ENCODE measurements at regions not wholly inside any gene's neighbourhood (a gene's known extent, or its start where the extent isn't known, plus 50 kb on each side); places are given as distances from the start of the nearest gene placed in this dataset.
A peak's percentile ranks its signal among the peaks of the same experiment; 100 is the strongest.

DNA sequence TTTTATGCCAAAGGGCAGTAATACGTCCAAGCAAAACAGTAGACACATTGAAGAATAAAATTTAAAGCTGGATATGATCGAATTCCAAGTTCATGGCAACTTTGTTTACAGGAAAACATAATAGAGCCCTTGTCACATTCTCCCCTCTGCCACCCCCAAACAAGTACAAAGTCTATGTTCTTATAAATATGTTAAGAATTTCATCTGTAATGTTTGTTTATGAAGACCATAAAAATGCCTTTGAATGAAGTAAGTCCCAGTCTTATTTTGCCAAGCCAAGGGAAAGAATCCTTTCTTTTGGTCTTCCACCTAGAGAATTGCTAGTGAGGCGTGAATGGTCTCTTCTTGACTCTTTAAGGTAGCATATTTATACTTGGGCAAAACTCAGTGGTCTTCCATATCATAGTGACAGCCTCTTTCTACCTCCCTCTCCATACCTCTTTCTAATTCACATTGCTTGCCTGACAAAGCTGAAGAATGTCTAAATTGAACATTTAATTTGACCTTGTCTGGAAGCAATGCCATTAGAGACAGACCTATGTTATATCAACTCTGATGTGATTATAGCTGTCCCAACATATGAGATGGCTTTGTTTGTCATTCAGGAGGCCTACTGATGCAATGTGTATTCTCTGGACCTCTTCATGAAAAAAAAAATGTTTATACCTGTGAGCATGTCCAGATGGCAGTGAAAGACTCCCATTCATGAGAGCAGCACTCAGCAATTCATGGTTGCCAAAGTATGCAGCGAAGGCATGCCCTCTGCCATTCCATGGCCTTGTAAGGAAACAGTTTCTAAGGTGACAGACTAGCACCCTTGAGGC, 70.6 kb upstream of the CCN2 start (continued):
- no peak for TF ChIP-seq PRPF4 (IDR thresholded peaks at IDR 0.05; ENCODE audit: low read depth, low read length, poor library complexity, severe bottlenecking)
- peak; percentile 91; the same call in 1 of the 2 replicates for TF ChIP-seq CHD4 (IDR thresholded peaks at IDR 0.05; ENCODE audit: borderline replicate concordance, low read length)
- TF ChIP-seq ZNF451 (CRISPR knock-in tag; IDR thresholded peaks at IDR 0.05): no peak
- TF ChIP-seq, protein P1, sequence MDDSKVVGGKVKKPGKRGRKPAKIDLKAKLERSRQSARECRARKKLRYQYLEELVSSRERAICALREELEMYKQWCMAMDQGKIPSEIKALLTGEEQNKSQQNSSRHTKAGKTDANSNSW (CRISPR knock-in tag; IDR thresholded peaks at IDR 0.05; ENCODE audit: borderline replicate concordance): no peak
- no peak for TF ChIP-seq ATRX (CRISPR knock-in tag; IDR thresholded peaks at IDR 0.05; ENCODE audit: borderline replicate concordance)
- TF ChIP-seq, protein P2, sequence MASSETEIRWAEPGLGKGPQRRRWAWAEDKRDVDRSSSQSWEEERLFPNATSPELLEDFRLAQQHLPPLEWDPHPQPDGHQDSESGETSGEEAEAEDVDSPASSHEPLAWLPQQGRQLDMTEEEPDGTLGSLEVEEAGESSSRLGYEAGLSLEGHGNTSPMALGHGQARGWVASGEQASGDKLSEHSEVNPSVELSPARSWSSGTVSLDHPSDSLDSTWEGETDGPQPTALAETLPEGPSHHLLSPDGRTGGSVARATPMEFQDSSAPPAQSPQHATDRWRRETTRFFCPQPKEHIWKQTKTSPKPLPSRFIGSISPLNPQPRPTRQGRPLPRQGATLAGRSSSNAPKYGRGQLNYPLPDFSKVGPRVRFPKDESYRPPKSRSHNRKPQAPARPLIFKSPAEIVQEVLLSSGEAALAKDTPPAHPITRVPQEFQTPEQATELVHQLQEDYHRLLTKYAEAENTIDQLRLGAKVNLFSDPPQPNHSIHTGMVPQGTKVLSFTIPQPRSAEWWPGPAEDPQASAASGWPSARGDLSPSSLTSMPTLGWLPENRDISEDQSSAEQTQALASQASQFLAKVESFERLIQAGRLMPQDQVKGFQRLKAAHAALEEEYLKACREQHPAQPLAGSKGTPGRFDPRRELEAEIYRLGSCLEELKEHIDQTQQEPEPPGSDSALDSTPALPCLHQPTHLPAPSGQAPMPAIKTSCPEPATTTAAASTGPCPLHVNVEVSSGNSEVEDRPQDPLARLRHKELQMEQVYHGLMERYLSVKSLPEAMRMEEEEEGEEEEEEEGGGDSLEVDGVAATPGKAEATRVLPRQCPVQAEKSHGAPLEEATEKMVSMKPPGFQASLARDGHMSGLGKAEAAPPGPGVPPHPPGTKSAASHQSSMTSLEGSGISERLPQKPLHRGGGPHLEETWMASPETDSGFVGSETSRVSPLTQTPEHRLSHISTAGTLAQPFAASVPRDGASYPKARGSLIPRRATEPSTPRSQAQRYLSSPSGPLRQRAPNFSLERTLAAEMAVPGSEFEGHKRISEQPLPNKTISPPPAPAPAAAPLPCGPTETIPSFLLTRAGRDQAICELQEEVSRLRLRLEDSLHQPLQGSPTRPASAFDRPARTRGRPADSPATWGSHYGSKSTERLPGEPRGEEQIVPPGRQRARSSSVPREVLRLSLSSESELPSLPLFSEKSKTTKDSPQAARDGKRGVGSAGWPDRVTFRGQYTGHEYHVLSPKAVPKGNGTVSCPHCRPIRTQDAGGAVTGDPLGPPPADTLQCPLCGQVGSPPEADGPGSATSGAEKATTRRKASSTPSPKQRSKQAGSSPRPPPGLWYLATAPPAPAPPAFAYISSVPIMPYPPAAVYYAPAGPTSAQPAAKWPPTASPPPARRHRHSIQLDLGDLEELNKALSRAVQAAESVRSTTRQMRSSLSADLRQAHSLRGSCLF (CRISPR knock-in tag; IDR thresholded peaks at IDR 0.05; ENCODE audit: borderline replicate concordance): no peak
- no peak for TF ChIP-seq PAF1 (CRISPR knock-in tag; IDR thresholded peaks at IDR 0.05)
- no peak for TF ChIP-seq MLLT10 (CRISPR knock-in tag; IDR thresholded peaks at IDR 0.05)
- TF ChIP-seq SRY (CRISPR knock-in tag; IDR thresholded peaks at IDR 0.05): no peak
- TF ChIP-seq RXRB (CRISPR knock-in tag; IDR thresholded peaks at IDR 0.05; ENCODE audit: borderline replicate concordance): peak; percentile 13; the same call in 1 of the 2 replicates
- no peak for TF ChIP-seq ZNF883 (CRISPR knock-in tag; IDR thresholded peaks at IDR 0.05; ENCODE audit: not compliant biosample characterization)
- TF ChIP-seq ARID2 (CRISPR knock-in tag; IDR thresholded peaks at IDR 0.05; ENCODE audit: borderline replicate concordance): no peak
- TF ChIP-seq, protein P3, sequence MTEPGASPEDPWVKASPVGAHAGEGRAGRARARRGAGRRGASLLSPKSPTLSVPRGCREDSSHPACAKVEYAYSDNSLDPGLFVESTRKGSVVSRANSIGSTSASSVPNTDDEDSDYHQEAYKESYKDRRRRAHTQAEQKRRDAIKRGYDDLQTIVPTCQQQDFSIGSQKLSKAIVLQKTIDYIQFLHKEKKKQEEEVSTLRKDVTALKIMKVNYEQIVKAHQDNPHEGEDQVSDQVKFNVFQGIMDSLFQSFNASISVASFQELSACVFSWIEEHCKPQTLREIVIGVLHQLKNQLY (CRISPR knock-in tag; IDR thresholded peaks at IDR 0.05): no peak
- no peak for TF ChIP-seq ZNF75D (CRISPR knock-in tag; IDR thresholded peaks at IDR 0.05; ENCODE audit: borderline replicate concordance)
- TF ChIP-seq ZNF782 (CRISPR knock-in tag; IDR thresholded peaks at IDR 0.05; ENCODE audit: borderline replicate concordance): no peak
- no peak for TF ChIP-seq HDAC6 (IDR thresholded peaks at IDR 0.05; ENCODE audit: low read depth, low read length)
- TF ChIP-seq, protein P4, sequence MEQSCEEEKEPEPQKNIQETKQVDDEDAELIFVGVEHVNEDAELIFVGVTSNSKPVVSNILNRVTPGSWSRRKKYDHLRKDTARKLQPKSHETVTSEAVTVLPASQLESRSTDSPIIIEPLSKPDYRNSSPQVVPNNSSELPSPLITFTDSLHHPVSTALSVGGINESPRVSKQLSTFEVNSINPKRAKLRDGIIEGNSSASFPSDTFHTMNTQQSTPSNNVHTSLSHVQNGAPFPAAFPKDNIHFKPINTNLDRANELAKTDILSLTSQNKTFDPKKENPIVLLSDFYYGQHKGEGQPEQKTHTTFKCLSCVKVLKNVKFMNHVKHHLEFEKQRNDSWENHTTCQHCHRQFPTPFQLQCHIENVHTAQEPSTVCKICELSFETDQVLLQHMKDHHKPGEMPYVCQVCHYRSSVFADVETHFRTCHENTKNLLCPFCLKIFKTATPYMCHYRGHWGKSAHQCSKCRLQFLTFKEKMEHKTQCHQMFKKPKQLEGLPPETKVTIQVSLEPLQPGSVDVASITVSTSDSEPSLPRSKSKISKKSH (CRISPR knock-in tag; IDR thresholded peaks at IDR 0.05; ENCODE audit: borderline replicate concordance): no peak
- no peak for TF ChIP-seq ZNF274 (CRISPR knock-in tag; IDR thresholded peaks at IDR 0.05)
- TF ChIP-seq, protein P5, sequence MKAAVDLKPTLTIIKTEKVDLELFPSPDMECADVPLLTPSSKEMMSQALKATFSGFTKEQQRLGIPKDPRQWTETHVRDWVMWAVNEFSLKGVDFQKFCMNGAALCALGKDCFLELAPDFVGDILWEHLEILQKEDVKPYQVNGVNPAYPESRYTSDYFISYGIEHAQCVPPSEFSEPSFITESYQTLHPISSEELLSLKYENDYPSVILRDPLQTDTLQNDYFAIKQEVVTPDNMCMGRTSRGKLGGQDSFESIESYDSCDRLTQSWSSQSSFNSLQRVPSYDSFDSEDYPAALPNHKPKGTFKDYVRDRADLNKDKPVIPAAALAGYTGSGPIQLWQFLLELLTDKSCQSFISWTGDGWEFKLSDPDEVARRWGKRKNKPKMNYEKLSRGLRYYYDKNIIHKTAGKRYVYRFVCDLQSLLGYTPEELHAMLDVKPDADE (CRISPR knock-in tag; IDR thresholded peaks at IDR 0.05): no peak
- no peak for TF ChIP-seq RBM39 (IDR thresholded peaks at IDR 0.05; ENCODE audit: low read depth, low read length, poor library complexity, severe bottlenecking)
- no peak for TF ChIP-seq JDP2 (CRISPR knock-in tag; IDR thresholded peaks at IDR 0.05; ENCODE audit: borderline replicate concordance)

All from HepG2 (cell line).